ENCODE measurements at regions not wholly inside any gene's neighbourhood (a gene's known extent, or its start where the extent isn't known, plus 50 kb on each side); places are given as distances from the start of the nearest gene placed in this dataset.

GRCh38 chr10:80753612-80754011 is 215.9 kb downstream of the SH2D4B start:
- TF ChIP-seq POLR2A (IDR thresholded peaks at IDR 0.05): no peak
- TF ChIP-seq CTCF (IDR thresholded peaks at IDR 0.05): no peak
